ENCODE measurements at regions not wholly inside any gene's neighbourhood (a gene's known extent, or its start where the extent isn't known, plus 50 kb on each side); places are given as distances from the start of the nearest gene placed in this dataset.

DNA sequence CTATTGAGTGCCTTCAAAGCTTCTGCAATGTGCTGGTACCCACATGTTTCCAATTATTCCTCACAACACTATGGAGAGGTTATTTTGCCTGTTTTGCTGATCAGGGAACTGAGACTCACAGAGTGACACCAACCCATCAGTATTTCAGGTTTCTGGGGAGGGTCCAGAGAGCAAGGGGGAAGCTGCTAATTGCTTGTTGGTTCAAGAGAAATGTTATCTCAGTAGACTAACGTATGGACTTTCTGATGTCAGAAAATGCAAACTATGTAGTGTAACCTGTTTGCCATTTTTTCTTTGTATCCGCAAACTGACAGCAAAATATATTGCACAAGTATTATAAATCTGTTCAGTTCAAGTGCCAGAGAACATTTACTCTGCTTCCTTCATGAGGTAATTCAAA is 108.3 kb upstream of the MSX2 start:
- 18% methylated on average over 2 of the region's 2 CpGs for WGBS (ENCODE audit: low lambda C conversion rate, missing lambda C conversion rate)
- no peaks in the 10 kb centered on the region for H3K9me3 ChIP-seq (ENCODE audit: low read depth)
- H3K36me3 ChIP-seq (replicated peaks; ENCODE audit: insufficient read depth, low read depth) = no peaks in the 10 kb centered on the region
- no peaks in the 10 kb centered on the region for H4K20me1 ChIP-seq (ENCODE audit: insufficient read depth, poor library complexity, severe bottlenecking)
- no peaks in the 10 kb centered on the region for H3K9me2 ChIP-seq (replicated peaks; ENCODE audit: insufficient read depth)
- peak overlapping the region; percentile 3 for H3K4me2 ChIP-seq
- no peak overlapping the region for H3K4me3 ChIP-seq
- DNase-seq (ENCODE audit: low spot score) = no peak
- H2AFZ ChIP-seq = no peak overlapping the region
- TF ChIP-seq EZH2phosphoT487 (IDR thresholded peaks at IDR 0.05; ENCODE audit: low read depth, severe bottlenecking, unreplicated experiment) (no peak), EZH2 (IDR thresholded peaks at IDR 0.05; ENCODE audit: borderline replicate concordance) (no peak)
- TF ChIP-seq, protein P1, sequence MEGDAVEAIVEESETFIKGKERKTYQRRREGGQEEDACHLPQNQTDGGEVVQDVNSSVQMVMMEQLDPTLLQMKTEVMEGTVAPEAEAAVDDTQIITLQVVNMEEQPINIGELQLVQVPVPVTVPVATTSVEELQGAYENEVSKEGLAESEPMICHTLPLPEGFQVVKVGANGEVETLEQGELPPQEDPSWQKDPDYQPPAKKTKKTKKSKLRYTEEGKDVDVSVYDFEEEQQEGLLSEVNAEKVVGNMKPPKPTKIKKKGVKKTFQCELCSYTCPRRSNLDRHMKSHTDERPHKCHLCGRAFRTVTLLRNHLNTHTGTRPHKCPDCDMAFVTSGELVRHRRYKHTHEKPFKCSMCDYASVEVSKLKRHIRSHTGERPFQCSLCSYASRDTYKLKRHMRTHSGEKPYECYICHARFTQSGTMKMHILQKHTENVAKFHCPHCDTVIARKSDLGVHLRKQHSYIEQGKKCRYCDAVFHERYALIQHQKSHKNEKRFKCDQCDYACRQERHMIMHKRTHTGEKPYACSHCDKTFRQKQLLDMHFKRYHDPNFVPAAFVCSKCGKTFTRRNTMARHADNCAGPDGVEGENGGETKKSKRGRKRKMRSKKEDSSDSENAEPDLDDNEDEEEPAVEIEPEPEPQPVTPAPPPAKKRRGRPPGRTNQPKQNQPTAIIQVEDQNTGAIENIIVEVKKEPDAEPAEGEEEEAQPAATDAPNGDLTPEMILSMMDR (IDR thresholded peaks at IDR 0.05; ENCODE audit: poor library complexity) = no peak
- peaks cover 36% of the 10 kb centered on the region for H3K4me1 ChIP-seq (ENCODE audit: insufficient read depth)
- no peaks in the 10 kb centered on the region for H3K79me2 ChIP-seq
- no peaks in the 10 kb centered on the region for H3K27me3 ChIP-seq
- peak overlapping the region; percentile 65 for H3K27ac ChIP-seq

DNA sequence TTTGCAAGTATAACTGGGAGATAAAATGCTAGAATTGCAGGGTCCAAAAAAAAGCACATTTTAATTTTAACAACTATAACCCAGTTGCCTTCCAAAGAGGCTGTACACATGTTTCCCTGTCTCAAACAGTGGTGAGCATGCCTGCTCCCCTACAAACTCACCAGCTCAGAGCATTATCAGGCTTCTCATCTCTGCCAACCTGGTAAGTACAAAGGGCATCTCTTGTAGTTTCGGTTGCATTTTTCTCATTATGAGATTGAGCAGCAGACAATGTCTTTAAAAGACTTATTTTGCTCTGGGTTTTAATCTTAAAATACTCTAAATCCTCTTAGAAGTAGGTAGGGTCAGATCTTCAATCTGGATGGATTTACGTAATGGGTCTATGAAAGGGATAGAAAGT is 107.1 kb upstream of the MSX2 start:
- Histone ChIP-seq H3K4me3 (no peak overlapping the region), H3K9me3 (ENCODE audit: low read depth) (no peaks in the 10 kb centered on the region), H3K36me3 (replicated peaks; ENCODE audit: insufficient read depth, low read depth) (no peaks in the 10 kb centered on the region), H3K9me2 (replicated peaks; ENCODE audit: insufficient read depth) (no peaks in the 10 kb centered on the region), H2AFZ (no peak overlapping the region), H3K4me2 (peak overlapping the region; percentile 43), H3K79me2 (no peaks in the 10 kb centered on the region), H3K27ac (peak overlapping the region; percentile 47), H3K27me3 (no peaks in the 10 kb centered on the region), H4K20me1 (ENCODE audit: insufficient read depth, poor library complexity, severe bottlenecking) (no peaks in the 10 kb centered on the region), H3K4me1 (ENCODE audit: insufficient read depth) (peaks cover 36% of the 10 kb centered on the region)
- DNase-seq (ENCODE audit: low spot score) = no peak
- WGBS (ENCODE audit: low lambda C conversion rate, missing lambda C conversion rate) = 71% methylated on average over 2 of the region's 2 CpGs
- TF ChIP-seq EZH2phosphoT487 (IDR thresholded peaks at IDR 0.05; ENCODE audit: low read depth, severe bottlenecking, unreplicated experiment) = no peak

DNA sequence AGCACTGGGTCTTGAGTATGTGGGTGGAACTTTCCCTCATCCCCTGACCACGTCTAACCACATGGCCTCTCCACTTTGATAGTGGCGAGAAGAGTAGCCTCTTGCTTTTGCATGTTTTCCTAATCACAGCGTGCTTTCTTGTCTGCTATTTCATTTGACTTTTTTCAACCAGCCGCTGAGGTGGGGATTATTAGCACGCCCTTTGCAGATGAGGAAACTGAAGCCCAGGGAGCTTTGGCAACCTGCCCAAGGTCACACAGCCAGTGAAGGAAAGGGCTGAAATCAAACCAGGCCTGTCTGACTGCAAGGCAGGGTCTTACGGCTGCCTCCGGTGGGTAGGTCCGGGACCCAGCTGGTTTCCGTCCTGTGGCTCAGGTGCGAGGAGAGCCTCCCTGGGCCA is 106.5 kb upstream of the MSX2 start:
- peaks cover 36% of the 10 kb centered on the region for H3K4me1 ChIP-seq (ENCODE audit: insufficient read depth)
- H3K79me2 ChIP-seq = no peaks in the 10 kb centered on the region
- no peak overlapping the region for H2AFZ ChIP-seq
- no peaks in the 10 kb centered on the region for H3K36me3 ChIP-seq (replicated peaks; ENCODE audit: insufficient read depth, low read depth)
- no peaks in the 10 kb centered on the region for H3K9me2 ChIP-seq (replicated peaks; ENCODE audit: insufficient read depth)
- H3K9me3 ChIP-seq (ENCODE audit: low read depth) = no peaks in the 10 kb centered on the region
- 57% methylated on average over 10 of the region's 10 CpGs for WGBS (ENCODE audit: low lambda C conversion rate, missing lambda C conversion rate)
- no peak overlapping the region for H3K4me3 ChIP-seq
- peak overlapping the region; percentile 43 for H3K4me2 ChIP-seq
- H3K27me3 ChIP-seq = no peaks in the 10 kb centered on the region
- peak overlapping the region; percentile 47 for H3K27ac ChIP-seq
- peak; percentile 61 for DNase-seq (ENCODE audit: low spot score)
- no peaks in the 10 kb centered on the region for H4K20me1 ChIP-seq (ENCODE audit: insufficient read depth, poor library complexity, severe bottlenecking)
- TF ChIP-seq, protein P1 (IDR thresholded peaks at IDR 0.05; ENCODE audit: poor library complexity) = no peak
- TF ChIP-seq EZH2 (IDR thresholded peaks at IDR 0.05; ENCODE audit: borderline replicate concordance) (no peak), EZH2phosphoT487 (IDR thresholded peaks at IDR 0.05; ENCODE audit: low read depth, severe bottlenecking, unreplicated experiment) (no peak)

DNA sequence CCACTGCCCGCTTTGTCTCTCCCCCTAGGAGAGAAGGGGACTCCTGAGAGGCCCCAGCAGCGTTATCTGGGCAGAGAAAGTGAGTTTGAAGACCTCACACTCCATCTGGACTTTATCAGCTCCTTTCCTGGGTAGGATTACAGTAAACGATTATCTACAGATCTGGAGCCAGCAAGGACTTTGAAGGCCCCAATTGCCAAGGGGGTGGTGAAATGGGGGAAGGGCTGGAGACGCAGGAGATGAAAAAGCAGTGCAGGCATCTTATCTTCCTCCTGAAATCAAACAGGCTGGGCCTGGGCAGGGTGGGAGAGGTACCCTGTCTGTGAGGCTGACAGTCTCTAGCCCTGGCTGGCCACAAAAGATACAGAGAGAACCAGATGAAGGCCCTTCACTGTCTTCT is 105.8 kb upstream of the MSX2 start:
- Histone ChIP-seq H3K27ac (peak overlapping the region; percentile 5), H3K9me2 (replicated peaks; ENCODE audit: insufficient read depth) (no peaks in the 10 kb centered on the region), H3K4me1 (ENCODE audit: insufficient read depth) (peaks cover 43% of the 10 kb centered on the region), H2AFZ (no peak overlapping the region), H3K27me3 (no peaks in the 10 kb centered on the region), H3K79me2 (no peaks in the 10 kb centered on the region), H3K4me2 (no peak overlapping the region), H4K20me1 (ENCODE audit: insufficient read depth, poor library complexity, severe bottlenecking) (no peaks in the 10 kb centered on the region), H3K9me3 (ENCODE audit: low read depth) (no peaks in the 10 kb centered on the region), H3K4me3 (no peak overlapping the region), H3K36me3 (replicated peaks; ENCODE audit: insufficient read depth, low read depth) (no peaks in the 10 kb centered on the region)
- DNase-seq (ENCODE audit: low spot score) = no peak
- TF ChIP-seq EZH2 (IDR thresholded peaks at IDR 0.05; ENCODE audit: borderline replicate concordance) = no peak
- no peak for TF ChIP-seq EZH2phosphoT487 (IDR thresholded peaks at IDR 0.05; ENCODE audit: low read depth, severe bottlenecking, unreplicated experiment)
- TF ChIP-seq, protein P1 (IDR thresholded peaks at IDR 0.05; ENCODE audit: poor library complexity) = no peak
- 18% methylated on average over 4 of the region's 4 CpGs for WGBS (ENCODE audit: low lambda C conversion rate, missing lambda C conversion rate)
